Progenitor cell of endocrine pancreas (in vitro differentiated cells): ENCODE measurements at regions not wholly inside any gene's neighbourhood (a gene's known extent, or its start where the extent isn't known, plus 50 kb on each side); places are given as distances from the start of the nearest gene placed in this dataset.

Experiments used
- DNase-seq: peaks from one replicate; pipeline ENCODE4 v3.0.0; 2021; ENCODE audit warnings: low spot score; ENCODE audit not compliant: unreplicated experiment
- H3K27ac Mint-ChIP-seq: 2 replicates; pipeline ENCODE4 v1.8.0; 2021; ENCODE audit warnings: mild to moderate bottlenecking, moderate library complexity, mixed read lengths
- H3K27me3 Mint-ChIP-seq: 2 replicates; pipeline ENCODE4 v1.8.0; 2021; ENCODE audit warnings: mixed read lengths
- H3K36me3 Mint-ChIP-seq: 2 replicates; pipeline ENCODE4 v1.8.0; 2022; ENCODE audit warnings: mixed read lengths; ENCODE audit not compliant: insufficient read depth
- H3K4me1 Mint-ChIP-seq: 2 replicates; pipeline ENCODE4 v1.8.0; 2021; ENCODE audit warnings: low read depth, mixed read lengths
- H3K4me3 Mint-ChIP-seq: 2 replicates; pipeline ENCODE4 v1.8.0; 2021; ENCODE audit warnings: low read depth, mild to moderate bottlenecking, moderate library complexity, mixed read lengths
- H3K9me3 Mint-ChIP-seq: 2 replicates; pipeline ENCODE4 v1.8.0; 2021; ENCODE audit warnings: low read depth, mixed read lengths
- CTCF ChIP-seq: fragments of 200-600 bp; sonication (generic); IDR thresholded peaks from one replicate; pipeline ENCODE4 v1.5.0; 2021; ENCODE audit warnings: antibody characterized with exemption, mild to moderate bottlenecking; ENCODE audit not compliant: unreplicated experiment

- Mint-ChIP-seq H3K4me3 (no peak overlapping the region), H3K4me1 (no peaks in the 10 kb centered on the region), H3K9me3 (no peaks in the 10 kb centered on the region), H3K27ac (no peak overlapping the region), H3K27me3 (no peaks in the 10 kb centered on the region), H3K36me3 (no peaks in the 10 kb centered on the region)
- no peak for DNase-seq
- TF ChIP-seq CTCF: no peak
Observed at GRCh38 chr3:146854523-146854922, 249.4 kb upstream of the PLSCR5 start.

- H3K36me3 Mint-ChIP-seq: no peaks in the 10 kb centered on the region
- no peak overlapping the region for H3K27ac Mint-ChIP-seq
- no peak overlapping the region for H3K4me3 Mint-ChIP-seq
- H3K4me1 Mint-ChIP-seq: no peaks in the 10 kb centered on the region
- no peak for DNase-seq
- no peak for TF ChIP-seq CTCF
- no peaks in the 10 kb centered on the region for H3K9me3 Mint-ChIP-seq
- no peaks in the 10 kb centered on the region for H3K27me3 Mint-ChIP-seq
Observed at GRCh38 chr3:146851665-146852064, 246.5 kb upstream of the PLSCR5 start.

- TF ChIP-seq CTCF: no peak
- no peak overlapping the region for H3K27ac Mint-ChIP-seq
Observed at GRCh38 chr3:146845361-146845760, 240.2 kb upstream of the PLSCR5 start.

GRCh38 chr3:146843476-146843875 lies 238.3 kb upstream of the PLSCR5 start:
- Mint-ChIP-seq H3K4me1 (no peaks in the 10 kb centered on the region), H3K27ac (no peak overlapping the region), H3K9me3 (no peaks in the 10 kb centered on the region), H3K27me3 (peaks cover 6% of the 10 kb centered on the region), H3K36me3 (no peaks in the 10 kb centered on the region), H3K4me3 (no peak overlapping the region)
- no peak for TF ChIP-seq CTCF
- DNase-seq: no peak

More at GRCh38 chr3:146845361-146845760, 240.2 kb upstream of the PLSCR5 start:
- no peaks in the 10 kb centered on the region for H3K9me3 Mint-ChIP-seq
- no peak for DNase-seq
- peaks cover 6% of the 10 kb centered on the region for H3K27me3 Mint-ChIP-seq
- no peaks in the 10 kb centered on the region for H3K4me1 Mint-ChIP-seq
- H3K36me3 Mint-ChIP-seq: no peaks in the 10 kb centered on the region
- H3K4me3 Mint-ChIP-seq: no peak overlapping the region

GRCh38 chr3:146839727-146840375 lies 234.7 kb upstream of the PLSCR5 start:
- H3K36me3 Mint-ChIP-seq: no peaks in the 10 kb centered on the region
- no peak overlapping the region for H3K4me3 Mint-ChIP-seq
- H3K27ac Mint-ChIP-seq: no peak overlapping the region
- H3K27me3 Mint-ChIP-seq: peaks cover 6% of the 10 kb centered on the region
- no peaks in the 10 kb centered on the region for H3K4me1 Mint-ChIP-seq
- no peak for TF ChIP-seq CTCF
- no peak for DNase-seq
- H3K9me3 Mint-ChIP-seq: no peaks in the 10 kb centered on the region
